BE2C (cell line): ENCODE measurements at regions not wholly inside any gene's neighbourhood (a gene's known extent, or its start where the extent isn't known, plus 50 kb on each side); places are given as distances from the start of the nearest gene placed in this dataset.
A peak's percentile ranks its signal among the peaks of the same experiment; 100 is the strongest.

ENCODE experiments used
- DNase-seq: peaks from one replicate; pipeline ENCODE4 v3.0.0-alpha.2; 2020
- H3K27me3 ChIP-seq: fragments of 250-450 bp; sonication (Bioruptor Pico); 2 replicates; pipeline ENCODE4 v1.5.1; 2020; ENCODE audit warnings: mild to moderate bottlenecking
- H3K36me3 ChIP-seq: fragments of 250-450 bp; sonication (Bioruptor Pico); 2 replicates; pipeline ENCODE4 v1.5.1; 2020; ENCODE audit warnings: mild to moderate bottlenecking
- H3K4me1 ChIP-seq: fragments of 250-450 bp; sonication (Bioruptor Pico); 2 replicates; pipeline ENCODE4 v1.5.1; 2020
- H3K4me3 ChIP-seq: 2 replicates; pipeline ENCODE4 v1.5.1; 2011; ENCODE audit warnings: low read depth, low read length
- H3K9me3 ChIP-seq: fragments of 250-450 bp; sonication (Bioruptor Pico); 2 replicates; pipeline ENCODE4 v1.5.1; 2020
- CTCF ChIP-seq: IDR thresholded peaks from 2 replicates; pipeline ENCODE4 v1.5.1; 2012; ENCODE audit warnings: mild to moderate bottlenecking, low read depth, low read length

GRCh38 chr6:141580131-141580530 lies 552.6 kb upstream of the GJE1 start:
- no peak for TF ChIP-seq CTCF

GRCh38 chr6:141576751-141577150 lies 556.0 kb upstream of the GJE1 start:
- no peaks in the 10 kb centered on the region for H3K36me3 ChIP-seq
- H3K4me3 ChIP-seq = no peak overlapping the region
- no peaks in the 10 kb centered on the region for H3K27me3 ChIP-seq
- no peak for TF ChIP-seq CTCF
- H3K9me3 ChIP-seq = no peaks in the 10 kb centered on the region
- no peaks in the 10 kb centered on the region for H3K4me1 ChIP-seq
- no peak for DNase-seq

More at GRCh38 chr6:141580131-141580530, 552.6 kb upstream of the GJE1 start:
- Histone ChIP-seq H3K9me3 (no peaks in the 10 kb centered on the region), H3K36me3 (no peaks in the 10 kb centered on the region), H3K4me3 (no peak overlapping the region), H3K4me1 (no peaks in the 10 kb centered on the region), H3K27me3 (no peaks in the 10 kb centered on the region)
- DNase-seq = no peak

- Histone ChIP-seq H3K4me3 (peak overlapping the region; percentile 65), H3K36me3 (no peaks in the 10 kb centered on the region), H3K4me1 (no peaks in the 10 kb centered on the region), H3K27me3 (no peaks in the 10 kb centered on the region), H3K9me3 (no peaks in the 10 kb centered on the region)
- DNase-seq = peak; percentile 59
- peak; percentile 90 for TF ChIP-seq CTCF
Observed at GRCh38 chr6:141562851-141563763, 569.6 kb upstream of the GJE1 start.

GRCh38 chr6:141562186-141562811 lies 570.4 kb upstream of the GJE1 start:
- peak overlapping the region; percentile 65 for H3K4me3 ChIP-seq

GRCh38 chr6:141561154-141561553 lies 571.6 kb upstream of the GJE1 start:
- Histone ChIP-seq H3K4me1 (no peaks in the 10 kb centered on the region), H3K36me3 (no peaks in the 10 kb centered on the region), H3K9me3 (no peaks in the 10 kb centered on the region), H3K4me3 (no peak overlapping the region), H3K27me3 (no peaks in the 10 kb centered on the region)
- DNase-seq = no peak
- TF ChIP-seq CTCF = no peak

More at GRCh38 chr6:141562186-141562811, 570.4 kb upstream of the GJE1 start:
- no peak for TF ChIP-seq CTCF
- Histone ChIP-seq H3K27me3 (no peaks in the 10 kb centered on the region), H3K36me3 (no peaks in the 10 kb centered on the region), H3K4me1 (no peaks in the 10 kb centered on the region), H3K9me3 (no peaks in the 10 kb centered on the region)
- DNase-seq = peak; percentile 31

GRCh38 chr6:141552463-141552862 lies 580.3 kb upstream of the GJE1 start:
- no peak overlapping the region for H3K4me3 ChIP-seq
- H3K27me3 ChIP-seq = no peaks in the 10 kb centered on the region
- H3K9me3 ChIP-seq = no peaks in the 10 kb centered on the region
- no peaks in the 10 kb centered on the region for H3K4me1 ChIP-seq
- no peaks in the 10 kb centered on the region for H3K36me3 ChIP-seq
- DNase-seq = no peak
- no peak for TF ChIP-seq CTCF
